ENCODE measurements at regions not wholly inside any gene's neighbourhood (a gene's known extent, or its start where the extent isn't known, plus 50 kb on each side); places are given as distances from the start of the nearest gene placed in this dataset.

DNA sequence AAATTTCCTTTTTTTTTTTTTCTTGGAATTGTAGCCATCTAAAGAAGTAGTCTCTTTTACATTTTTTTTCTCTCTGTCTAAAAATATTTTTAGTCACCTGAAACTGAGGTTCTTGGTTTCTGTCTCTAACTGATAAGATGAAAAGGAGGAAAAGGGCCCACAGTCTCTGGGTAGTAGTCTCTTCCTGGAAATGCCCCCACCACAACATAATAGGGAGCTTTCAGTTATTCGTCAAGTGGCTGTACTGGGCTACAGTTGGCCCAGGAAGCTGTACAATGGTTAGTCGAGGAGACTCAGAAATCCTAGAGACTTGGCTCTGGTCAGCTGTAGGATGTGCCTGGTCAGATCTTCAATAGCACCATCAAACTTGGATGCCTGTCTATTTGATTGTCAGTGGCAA lies 163.4 kb downstream of the ACTRT1 start:
- TF ChIP-seq POLR2A (IDR thresholded peaks at IDR 0.05; ENCODE audit: low read depth, low read length): no peak
- TF ChIP-seq BCL11A (IDR thresholded peaks at IDR 0.05; ENCODE audit: low read depth, low read length): no peak
- TF ChIP-seq, protein P1, sequence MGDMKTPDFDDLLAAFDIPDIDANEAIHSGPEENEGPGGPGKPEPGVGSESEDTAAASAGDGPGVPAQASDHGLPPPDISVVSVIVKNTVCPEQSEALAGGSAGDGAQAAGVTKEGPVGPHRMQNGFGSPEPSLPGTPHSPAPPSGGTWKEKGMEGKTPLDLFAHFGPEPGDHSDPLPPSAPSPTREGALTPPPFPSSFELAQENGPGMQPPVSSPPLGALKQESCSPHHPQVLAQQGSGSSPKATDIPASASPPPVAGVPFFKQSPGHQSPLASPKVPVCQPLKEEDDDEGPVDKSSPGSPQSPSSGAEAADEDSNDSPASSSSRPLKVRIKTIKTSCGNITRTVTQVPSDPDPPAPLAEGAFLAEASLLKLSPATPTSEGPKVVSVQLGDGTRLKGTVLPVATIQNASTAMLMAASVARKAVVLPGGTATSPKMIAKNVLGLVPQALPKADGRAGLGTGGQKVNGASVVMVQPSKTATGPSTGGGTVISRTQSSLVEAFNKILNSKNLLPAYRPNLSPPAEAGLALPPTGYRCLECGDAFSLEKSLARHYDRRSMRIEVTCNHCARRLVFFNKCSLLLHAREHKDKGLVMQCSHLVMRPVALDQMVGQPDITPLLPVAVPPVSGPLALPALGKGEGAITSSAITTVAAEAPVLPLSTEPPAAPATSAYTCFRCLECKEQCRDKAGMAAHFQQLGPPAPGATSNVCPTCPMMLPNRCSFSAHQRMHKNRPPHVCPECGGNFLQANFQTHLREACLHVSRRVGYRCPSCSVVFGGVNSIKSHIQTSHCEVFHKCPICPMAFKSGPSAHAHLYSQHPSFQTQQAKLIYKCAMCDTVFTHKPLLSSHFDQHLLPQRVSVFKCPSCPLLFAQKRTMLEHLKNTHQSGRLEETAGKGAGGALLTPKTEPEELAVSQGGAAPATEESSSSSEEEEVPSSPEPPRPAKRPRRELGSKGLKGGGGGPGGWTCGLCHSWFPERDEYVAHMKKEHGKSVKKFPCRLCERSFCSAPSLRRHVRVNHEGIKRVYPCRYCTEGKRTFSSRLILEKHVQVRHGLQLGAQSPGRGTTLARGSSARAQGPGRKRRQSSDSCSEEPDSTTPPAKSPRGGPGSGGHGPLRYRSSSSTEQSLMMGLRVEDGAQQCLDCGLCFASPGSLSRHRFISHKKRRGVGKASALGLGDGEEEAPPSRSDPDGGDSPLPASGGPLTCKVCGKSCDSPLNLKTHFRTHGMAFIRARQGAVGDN (IDR thresholded peaks at IDR 0.05): no peak
- TF ChIP-seq CBX5 (IDR thresholded peaks at IDR 0.05; ENCODE audit: low read depth): no peak
- TF ChIP-seq, protein P2, sequence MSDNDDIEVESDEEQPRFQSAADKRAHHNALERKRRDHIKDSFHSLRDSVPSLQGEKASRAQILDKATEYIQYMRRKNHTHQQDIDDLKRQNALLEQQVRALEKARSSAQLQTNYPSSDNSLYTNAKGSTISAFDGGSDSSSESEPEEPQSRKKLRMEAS (IDR thresholded peaks at IDR 0.05; ENCODE audit: low read depth, low read length): no peak
- TF ChIP-seq, protein P3, sequence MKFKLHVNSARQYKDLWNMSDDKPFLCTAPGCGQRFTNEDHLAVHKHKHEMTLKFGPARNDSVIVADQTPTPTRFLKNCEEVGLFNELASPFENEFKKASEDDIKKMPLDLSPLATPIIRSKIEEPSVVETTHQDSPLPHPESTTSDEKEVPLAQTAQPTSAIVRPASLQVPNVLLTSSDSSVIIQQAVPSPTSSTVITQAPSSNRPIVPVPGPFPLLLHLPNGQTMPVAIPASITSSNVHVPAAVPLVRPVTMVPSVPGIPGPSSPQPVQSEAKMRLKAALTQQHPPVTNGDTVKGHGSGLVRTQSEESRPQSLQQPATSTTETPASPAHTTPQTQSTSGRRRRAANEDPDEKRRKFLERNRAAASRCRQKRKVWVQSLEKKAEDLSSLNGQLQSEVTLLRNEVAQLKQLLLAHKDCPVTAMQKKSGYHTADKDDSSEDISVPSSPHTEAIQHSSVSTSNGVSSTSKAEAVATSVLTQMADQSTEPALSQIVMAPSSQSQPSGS (IDR thresholded peaks at IDR 0.05; ENCODE audit: low read length): no peak
- TF ChIP-seq, protein P4, sequence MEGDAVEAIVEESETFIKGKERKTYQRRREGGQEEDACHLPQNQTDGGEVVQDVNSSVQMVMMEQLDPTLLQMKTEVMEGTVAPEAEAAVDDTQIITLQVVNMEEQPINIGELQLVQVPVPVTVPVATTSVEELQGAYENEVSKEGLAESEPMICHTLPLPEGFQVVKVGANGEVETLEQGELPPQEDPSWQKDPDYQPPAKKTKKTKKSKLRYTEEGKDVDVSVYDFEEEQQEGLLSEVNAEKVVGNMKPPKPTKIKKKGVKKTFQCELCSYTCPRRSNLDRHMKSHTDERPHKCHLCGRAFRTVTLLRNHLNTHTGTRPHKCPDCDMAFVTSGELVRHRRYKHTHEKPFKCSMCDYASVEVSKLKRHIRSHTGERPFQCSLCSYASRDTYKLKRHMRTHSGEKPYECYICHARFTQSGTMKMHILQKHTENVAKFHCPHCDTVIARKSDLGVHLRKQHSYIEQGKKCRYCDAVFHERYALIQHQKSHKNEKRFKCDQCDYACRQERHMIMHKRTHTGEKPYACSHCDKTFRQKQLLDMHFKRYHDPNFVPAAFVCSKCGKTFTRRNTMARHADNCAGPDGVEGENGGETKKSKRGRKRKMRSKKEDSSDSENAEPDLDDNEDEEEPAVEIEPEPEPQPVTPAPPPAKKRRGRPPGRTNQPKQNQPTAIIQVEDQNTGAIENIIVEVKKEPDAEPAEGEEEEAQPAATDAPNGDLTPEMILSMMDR (IDR thresholded peaks at IDR 0.05 in 2 of 3, conservative IDR thresholded peaks at IDR 0.05 in 1 of 3; ENCODE audit: control insufficient read depth in 2 of 3, extremely low read depth in 1 of 3, insufficient read depth in 1 of 3, low read depth in 3 of 3, low read length in 3 of 3): no peak
- TF ChIP-seq POLR2AphosphoS5 (IDR thresholded peaks at IDR 0.05; ENCODE audit: low read length): no peak
- no peak for TF ChIP-seq TCF12 (IDR thresholded peaks at IDR 0.05; ENCODE audit: low read depth, low read length)
- no peak for TF ChIP-seq YBX1 (IDR thresholded peaks at IDR 0.05)
- TF ChIP-seq NR2C2 (IDR thresholded peaks at IDR 0.05; ENCODE audit: borderline replicate concordance, control insufficient read depth, insufficient read length, low read depth): no peak
- TF ChIP-seq, protein P5, sequence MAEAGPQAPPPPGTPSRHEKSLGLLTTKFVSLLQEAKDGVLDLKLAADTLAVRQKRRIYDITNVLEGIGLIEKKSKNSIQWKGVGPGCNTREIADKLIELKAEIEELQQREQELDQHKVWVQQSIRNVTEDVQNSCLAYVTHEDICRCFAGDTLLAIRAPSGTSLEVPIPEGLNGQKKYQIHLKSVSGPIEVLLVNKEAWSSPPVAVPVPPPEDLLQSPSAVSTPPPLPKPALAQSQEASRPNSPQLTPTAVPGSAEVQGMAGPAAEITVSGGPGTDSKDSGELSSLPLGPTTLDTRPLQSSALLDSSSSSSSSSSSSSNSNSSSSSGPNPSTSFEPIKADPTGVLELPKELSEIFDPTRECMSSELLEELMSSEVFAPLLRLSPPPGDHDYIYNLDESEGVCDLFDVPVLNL (IDR thresholded peaks at IDR 0.05; ENCODE audit: low read depth, low read length): no peak

Measured in GM12878 (cell line).